Loucy (cell line): ENCODE measurements at regions not wholly inside any gene's neighbourhood (a gene's known extent, or its start where the extent isn't known, plus 50 kb on each side); places are given as distances from the start of the nearest gene placed in this dataset.

Source experiments
- H2AFZ ChIP-seq: fragments of 200-600 bp; sonication (generic); 2 replicates; pipeline ENCODE4 v1.6.0; 2016; ENCODE audit warnings: antibody characterized with exemption, mild to moderate bottlenecking, low read length, moderate library complexity
- H3F3A ChIP-seq: fragments of 200-600 bp; 2 replicates; pipeline ENCODE4 v1.6.0; 2016; ENCODE audit warnings: antibody characterized with exemption, low read depth, mild to moderate bottlenecking
- H3K27me3 ChIP-seq: fragments of 200-600 bp; sonication (generic); 2 replicates; pipeline ENCODE4 v1.6.1; 2014; ENCODE audit warnings: low read length, mild to moderate bottlenecking; ENCODE audit not compliant: insufficient read depth, poor library complexity, severe bottlenecking
- H3K36me3 ChIP-seq: fragments of 200-600 bp; sonication (generic); 2 replicates; pipeline ENCODE4 v1.6.1; 2016; ENCODE audit warnings: low read length; ENCODE audit not compliant: insufficient read depth
- H3K4me1 ChIP-seq: fragments of 200-600 bp; sonication (generic); 2 replicates; pipeline ENCODE4 v1.5.1; 2014; ENCODE audit warnings: low read length, mild to moderate bottlenecking; ENCODE audit not compliant: insufficient read depth, poor library complexity, severe bottlenecking
- H3K4me2 ChIP-seq: fragments of 200-600 bp; sonication (generic); 2 replicates; pipeline ENCODE4 v1.6.0; 2014; ENCODE audit warnings: antibody characterized with exemption, low read length, low read depth, mild to moderate bottlenecking; ENCODE audit not compliant: poor library complexity, severe bottlenecking
- H3K4me3 ChIP-seq: fragments of 200-600 bp; sonication (generic); 2 replicates; pipeline ENCODE4 v1.5.1; 2014; ENCODE audit warnings: low read length, mild to moderate bottlenecking, mixed read lengths; ENCODE audit not compliant: poor library complexity, severe bottlenecking
- H3K79me2 ChIP-seq: fragments of 200-600 bp; sonication (generic); 2 replicates; pipeline ENCODE4 v1.6.1; 2014; ENCODE audit warnings: low read length; ENCODE audit not compliant: insufficient read depth
- H3K9ac ChIP-seq: fragments of 200-600 bp; sonication (generic); 2 replicates; pipeline ENCODE4 v1.6.0; 2014; ENCODE audit warnings: mild to moderate bottlenecking, low read depth, low read length, moderate library complexity; ENCODE audit not compliant: poor library complexity, severe bottlenecking
- H3K9me2 ChIP-seq: fragments of 200-600 bp; sonication (generic); replicated peaks from 2 replicates; pipeline ENCODE4 v1.6.1; 2016; ENCODE audit warnings: low read depth, low read length, mixed read lengths
- H3K9me3 ChIP-seq: fragments of 200-600 bp; sonication (generic); 2 replicates; pipeline ENCODE4 v1.6.1; 2014; ENCODE audit warnings: mild to moderate bottlenecking, antibody characterized with exemption, low read length, low read depth; ENCODE audit not compliant: insufficient read depth
- H4K20me1 ChIP-seq: fragments of 200-600 bp; sonication (generic); 2 replicates; pipeline ENCODE4 v1.6.0; 2014; ENCODE audit warnings: antibody characterized with exemption, low read length, mild to moderate bottlenecking; ENCODE audit not compliant: insufficient read depth, poor library complexity, severe bottlenecking
- EZH2phosphoT487 ChIP-seq: fragments of 200-600 bp; IDR thresholded peaks from 2 replicates; pipeline ENCODE4 v1.6.1; 2018; ENCODE audit warnings: antibody characterized with exemption, mild to moderate bottlenecking, moderate library complexity, borderline replicate concordance
- TF ChIP-seq, protein P1 (sequence below): fragments of 200-600 bp; sonication (generic); conservative IDR thresholded peaks from 2 replicates; pipeline ENCODE4 v1.5.1; 2014; ENCODE audit warnings: mild to moderate bottlenecking, antibody characterized with exemption, low read length

DNA sequence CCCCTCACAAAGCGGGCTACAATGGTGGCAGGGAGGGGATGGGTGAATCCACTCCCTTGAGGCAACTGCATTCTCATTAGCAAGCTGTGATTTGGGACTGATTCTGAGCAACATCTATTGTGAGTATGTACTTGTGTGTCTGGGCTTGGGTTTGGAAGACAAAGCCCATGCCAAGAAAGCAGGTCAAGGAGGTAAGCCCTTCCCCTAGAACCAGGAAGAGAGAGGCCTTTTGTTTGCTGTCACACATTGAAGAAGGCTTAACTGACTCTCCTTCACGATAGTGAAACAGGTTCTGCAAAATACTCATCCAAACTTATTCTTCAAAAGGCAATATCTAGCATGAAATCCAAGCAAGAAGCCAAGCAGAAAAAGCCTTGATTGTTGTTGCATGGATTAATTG, 403.1 kb upstream of the ID4 start:
- Histone ChIP-seq H3K79me2 (no peaks in the 10 kb centered on the region), H4K20me1 (no peaks in the 10 kb centered on the region), H2AFZ (no peak overlapping the region), H3K27me3 (no peaks in the 10 kb centered on the region), H3F3A (no peaks in the 10 kb centered on the region), H3K9me2 (no peaks in the 10 kb centered on the region), H3K36me3 (no peaks in the 10 kb centered on the region), H3K9me3 (no peaks in the 10 kb centered on the region), H3K4me3 (no peak overlapping the region), H3K4me1 (no peaks in the 10 kb centered on the region), H3K9ac (no peak overlapping the region), H3K4me2 (no peak overlapping the region)
- TF ChIP-seq, protein P1, sequence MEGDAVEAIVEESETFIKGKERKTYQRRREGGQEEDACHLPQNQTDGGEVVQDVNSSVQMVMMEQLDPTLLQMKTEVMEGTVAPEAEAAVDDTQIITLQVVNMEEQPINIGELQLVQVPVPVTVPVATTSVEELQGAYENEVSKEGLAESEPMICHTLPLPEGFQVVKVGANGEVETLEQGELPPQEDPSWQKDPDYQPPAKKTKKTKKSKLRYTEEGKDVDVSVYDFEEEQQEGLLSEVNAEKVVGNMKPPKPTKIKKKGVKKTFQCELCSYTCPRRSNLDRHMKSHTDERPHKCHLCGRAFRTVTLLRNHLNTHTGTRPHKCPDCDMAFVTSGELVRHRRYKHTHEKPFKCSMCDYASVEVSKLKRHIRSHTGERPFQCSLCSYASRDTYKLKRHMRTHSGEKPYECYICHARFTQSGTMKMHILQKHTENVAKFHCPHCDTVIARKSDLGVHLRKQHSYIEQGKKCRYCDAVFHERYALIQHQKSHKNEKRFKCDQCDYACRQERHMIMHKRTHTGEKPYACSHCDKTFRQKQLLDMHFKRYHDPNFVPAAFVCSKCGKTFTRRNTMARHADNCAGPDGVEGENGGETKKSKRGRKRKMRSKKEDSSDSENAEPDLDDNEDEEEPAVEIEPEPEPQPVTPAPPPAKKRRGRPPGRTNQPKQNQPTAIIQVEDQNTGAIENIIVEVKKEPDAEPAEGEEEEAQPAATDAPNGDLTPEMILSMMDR = no peak
- TF ChIP-seq EZH2phosphoT487 = no peak

DNA sequence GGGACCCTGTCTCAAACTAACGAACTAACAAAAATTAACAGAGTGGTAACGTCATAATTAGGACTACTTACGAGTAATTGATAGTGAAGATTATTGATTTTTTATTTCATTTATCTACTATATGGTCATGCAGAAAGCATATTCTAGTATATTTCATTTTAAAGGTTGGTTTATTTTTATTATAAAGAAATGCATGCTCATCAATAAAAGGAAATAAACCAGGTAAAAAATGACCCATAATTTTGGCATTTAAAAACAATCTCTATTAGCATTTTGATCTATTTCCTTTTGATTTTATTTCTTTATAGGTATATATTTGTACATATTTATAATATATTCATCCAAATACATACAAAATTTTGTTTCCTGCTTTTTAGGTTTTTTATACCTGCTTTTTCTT, 401.4 kb upstream of the ID4 start:
- H3K4me3 ChIP-seq = no peak overlapping the region
- H3F3A ChIP-seq = no peaks in the 10 kb centered on the region
- no peak overlapping the region for H2AFZ ChIP-seq
- no peaks in the 10 kb centered on the region for H3K79me2 ChIP-seq
- H4K20me1 ChIP-seq = no peaks in the 10 kb centered on the region
- no peaks in the 10 kb centered on the region for H3K27me3 ChIP-seq
- no peaks in the 10 kb centered on the region for H3K9me2 ChIP-seq
- H3K9ac ChIP-seq = no peak overlapping the region
- H3K4me1 ChIP-seq = no peaks in the 10 kb centered on the region
- no peak for TF ChIP-seq EZH2phosphoT487
- TF ChIP-seq, protein P1 = no peak
- H3K9me3 ChIP-seq = no peaks in the 10 kb centered on the region
- no peak overlapping the region for H3K4me2 ChIP-seq
- no peaks in the 10 kb centered on the region for H3K36me3 ChIP-seq

DNA sequence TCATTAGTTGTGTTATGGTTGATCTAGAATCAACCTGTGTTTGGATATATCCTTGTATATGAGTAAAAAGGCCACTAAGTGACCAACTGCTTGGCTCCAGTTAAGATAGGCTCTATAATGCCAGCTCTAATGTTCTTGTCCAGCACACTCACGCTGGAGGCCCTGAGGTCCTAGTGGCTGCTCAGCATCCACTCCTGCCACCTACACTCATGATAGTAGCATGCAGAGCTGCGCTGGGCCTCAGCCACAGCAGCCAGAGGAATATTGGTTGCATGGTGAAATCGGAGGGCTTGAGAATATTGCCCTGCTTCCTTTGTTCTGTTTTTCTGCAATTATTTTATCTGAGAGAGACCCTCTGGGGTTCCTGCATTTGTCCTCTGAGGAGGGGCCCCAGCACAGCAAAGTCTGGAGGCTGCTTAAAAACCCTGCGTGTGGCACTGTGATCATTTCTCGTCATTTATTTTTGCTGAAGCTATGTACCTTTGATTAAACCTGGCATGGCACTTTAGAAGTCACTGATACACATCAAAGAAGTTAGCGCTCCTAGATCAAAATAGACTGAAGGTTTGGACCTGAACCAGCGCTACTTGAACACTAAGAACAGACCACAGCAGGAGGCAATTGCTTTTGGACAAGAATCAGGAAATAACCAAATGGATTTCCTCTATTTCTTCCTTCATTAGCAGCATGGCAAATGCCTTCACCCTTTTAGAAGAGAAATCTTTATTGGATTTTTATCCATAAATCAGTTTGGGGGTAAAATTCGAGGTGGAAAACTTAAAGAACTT, 398.4 kb upstream of the ID4 start:
- no peak overlapping the region for H2AFZ ChIP-seq
- H3K4me1 ChIP-seq = no peaks in the 10 kb centered on the region

More for the DNA sequence above, 398.4 kb upstream of the ID4 start:
- Histone ChIP-seq H3K9me2 (no peaks in the 10 kb centered on the region), H3F3A (no peaks in the 10 kb centered on the region), H3K36me3 (no peaks in the 10 kb centered on the region), H3K27me3 (no peaks in the 10 kb centered on the region), H3K4me2 (no peak overlapping the region), H3K79me2 (no peaks in the 10 kb centered on the region), H4K20me1 (no peaks in the 10 kb centered on the region), H3K9me3 (no peaks in the 10 kb centered on the region), H3K9ac (no peak overlapping the region), H3K4me3 (no peak overlapping the region)
- TF ChIP-seq, protein P1 = no peak
- TF ChIP-seq EZH2phosphoT487 = no peak
